NOMO-1 (cell line): ENCODE measurements at regions not wholly inside any gene's neighbourhood (a gene's known extent, or its start where the extent isn't known, plus 50 kb on each side); places are given as distances from the start of the nearest gene placed in this dataset.
"Not testable (repeated sequence)": the region's sequence is repeated elsewhere in the genome, so short reads cannot be mapped to it uniquely, and the experiment has no call there.

Source experiments
- DNase-seq, 2 experiments: peaks; one replicate each; lab custom pipeline; 2025; ENCODE audit not compliant: unreplicated experiment in 2 of 2; lab: John Stamatoyannopoulos, UW

GRCh38 chr1:94304553-94304952 lies 67.2 kb upstream of the ARHGAP29 start:
- no peak for DNase-seq

DNA sequence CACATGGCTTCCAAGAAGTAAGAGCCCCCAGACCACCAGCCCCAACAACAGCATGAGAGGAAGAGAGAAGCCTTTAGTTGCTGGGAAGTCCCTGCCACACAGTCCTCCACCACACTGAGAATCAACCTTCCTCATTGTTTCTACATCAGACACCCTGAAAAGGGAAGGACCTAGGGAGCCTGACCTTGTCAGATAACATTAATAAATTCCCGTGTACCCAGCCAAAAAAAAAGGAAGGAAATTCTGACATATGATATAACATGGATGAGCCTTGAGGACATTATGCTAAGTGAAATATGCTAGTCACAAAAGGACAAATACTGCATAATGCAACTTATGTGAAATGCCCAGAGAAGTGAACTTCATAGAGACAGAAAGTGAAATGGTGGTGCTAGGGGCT lies 65.6 kb upstream of the ARHGAP29 start:
- peak in 1 of 2 experiments; percentile 20 for DNase-seq

DNA sequence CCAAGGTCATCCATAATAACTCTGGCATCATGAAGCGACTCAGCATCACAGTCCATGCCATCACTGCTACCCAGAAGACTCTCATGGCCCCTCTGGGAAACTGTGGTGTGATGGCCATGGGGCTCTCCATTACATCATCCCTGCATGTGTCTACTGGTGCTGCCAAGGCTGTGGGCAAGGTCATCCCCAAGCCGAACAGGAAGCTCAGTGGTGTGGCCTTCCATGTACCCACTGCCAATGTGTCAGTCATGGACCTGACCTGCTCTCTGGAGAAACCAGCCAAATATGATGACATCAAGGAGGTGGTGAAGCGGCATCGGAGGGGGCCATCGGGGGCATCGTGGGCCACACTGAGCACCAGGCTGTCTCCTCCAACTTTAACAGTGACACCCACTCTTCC lies 65.1 kb upstream of the ARHGAP29 start:
- no peak for DNase-seq

GRCh38 chr1:94301186-94301585 lies 63.8 kb upstream of the ARHGAP29 start:
- DNase-seq: no peak

GRCh38 chr1:94300731-94301130 lies 63.3 kb upstream of the ARHGAP29 start:
- no peak for DNase-seq

DNA sequence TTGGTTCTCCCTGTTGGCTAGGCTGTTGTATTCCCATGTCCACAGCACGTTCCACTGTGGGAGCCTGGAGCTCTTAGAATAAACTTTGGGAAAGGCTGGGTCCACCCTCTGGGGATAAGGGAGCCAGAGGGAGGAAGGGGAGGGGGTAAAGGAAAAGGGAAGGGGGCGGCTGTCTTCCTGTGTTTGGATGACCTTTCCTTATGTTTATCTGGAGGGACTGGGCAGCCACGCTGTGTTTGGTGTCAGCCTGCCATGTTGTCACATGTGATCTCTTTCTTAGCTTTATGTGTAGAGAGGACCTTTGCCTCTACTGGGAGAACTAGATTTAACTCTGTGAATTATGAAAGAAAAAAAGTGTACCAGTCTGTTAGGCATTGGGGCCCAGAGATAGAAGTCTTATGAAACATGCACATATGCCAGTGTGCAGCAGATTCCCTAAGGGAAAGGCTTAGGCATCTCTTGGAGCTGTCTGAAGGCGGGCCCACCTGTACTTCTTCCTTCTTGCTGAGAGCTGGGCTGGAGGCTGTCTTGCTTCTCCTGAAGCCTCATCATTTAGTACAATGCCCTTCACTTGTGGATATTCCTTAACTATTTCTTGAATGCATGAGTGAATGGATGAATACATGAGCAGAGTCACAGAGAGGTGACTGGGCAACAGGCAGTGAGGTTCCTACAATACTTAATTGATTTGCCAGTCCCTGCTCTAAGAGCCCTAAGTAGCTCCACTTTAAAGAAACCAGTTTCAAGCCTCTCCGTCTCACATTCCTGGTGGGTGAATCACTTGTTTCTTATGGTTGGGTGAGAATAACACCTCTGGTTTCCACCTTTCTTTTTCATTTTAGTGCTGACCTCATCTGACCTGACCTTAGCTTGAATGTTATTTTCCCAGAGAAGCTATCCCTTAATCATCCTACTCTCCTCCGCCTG lies 62.5 kb upstream of the ARHGAP29 start:
- DNase-seq: no peak

GRCh38 chr1:94298861-94299260 lies 61.5 kb upstream of the ARHGAP29 start:
- DNase-seq: peak in 1 of 2 experiments; percentile 54

DNA sequence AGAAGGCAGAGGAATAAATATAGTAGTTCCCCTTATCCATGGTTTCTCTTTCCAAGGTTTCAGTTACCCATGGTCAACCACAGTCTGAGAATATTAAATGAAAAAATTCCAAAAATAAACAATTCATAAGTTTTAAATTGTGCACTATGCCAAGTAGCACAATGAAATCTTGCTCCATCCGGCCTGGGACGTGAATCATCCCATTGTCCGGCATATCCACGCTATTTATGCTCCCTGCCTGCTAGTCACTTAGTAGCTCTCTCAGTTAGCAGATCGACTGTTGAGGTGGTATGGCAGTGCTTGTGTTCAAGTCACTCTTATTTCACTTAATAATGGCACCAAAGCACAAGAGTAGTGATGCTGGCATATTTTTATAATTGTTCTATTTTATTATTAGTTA lies 58.6 kb upstream of the ARHGAP29 start:
- DNase-seq: no peak

DNA sequence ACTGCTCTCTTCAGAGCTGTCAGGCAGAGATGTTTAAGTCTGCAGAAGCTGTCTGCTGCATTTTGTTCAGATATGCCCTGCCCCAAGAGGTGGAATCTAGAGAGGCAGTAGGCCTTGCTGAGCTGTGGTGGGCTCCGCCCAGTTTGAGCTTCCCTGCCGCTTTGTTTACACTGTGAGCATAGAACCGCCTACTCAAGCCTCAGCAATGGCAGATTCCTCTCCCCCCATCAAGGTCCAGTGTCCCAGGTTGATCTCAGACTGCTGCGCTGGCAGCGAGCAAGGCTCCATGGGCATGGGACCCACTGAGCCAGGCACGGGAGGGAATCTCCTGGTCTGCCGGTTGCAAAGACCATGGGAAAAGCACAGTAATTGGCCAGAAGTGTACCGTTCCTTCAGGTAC lies 55.6 kb upstream of the ARHGAP29 start:
- not testable (repeated sequence) for DNase-seq

GRCh38 chr1:94289244-94289643 lies 51.9 kb upstream of the ARHGAP29 start:
- not testable (repeated sequence) for DNase-seq
